GM18505 (cell line): ENCODE measurements at regions not wholly inside any gene's neighbourhood (a gene's known extent, or its start where the extent isn't known, plus 50 kb on each side); places are given as distances from the start of the nearest gene placed in this dataset.
"Not testable (repeated sequence)": the region's sequence is repeated elsewhere in the genome, so short reads cannot be mapped to it uniquely, and the experiment has no call there.

ENCODE experiments used
- ATAC-seq: cut with Tn5 transposase; IDR thresholded peaks from one replicate; pipeline ENCODE4 v1.9.1; 2021; ENCODE audit not compliant: unreplicated experiment
- POLR2A ChIP-seq: IDR thresholded peaks from 4 replicates; pipeline ENCODE4 v1.6.1; 2011; ENCODE audit warnings: borderline replicate concordance; ENCODE audit not compliant: insufficient read depth, insufficient read length; ENCODE audit errors: extremely low read depth

DNA sequence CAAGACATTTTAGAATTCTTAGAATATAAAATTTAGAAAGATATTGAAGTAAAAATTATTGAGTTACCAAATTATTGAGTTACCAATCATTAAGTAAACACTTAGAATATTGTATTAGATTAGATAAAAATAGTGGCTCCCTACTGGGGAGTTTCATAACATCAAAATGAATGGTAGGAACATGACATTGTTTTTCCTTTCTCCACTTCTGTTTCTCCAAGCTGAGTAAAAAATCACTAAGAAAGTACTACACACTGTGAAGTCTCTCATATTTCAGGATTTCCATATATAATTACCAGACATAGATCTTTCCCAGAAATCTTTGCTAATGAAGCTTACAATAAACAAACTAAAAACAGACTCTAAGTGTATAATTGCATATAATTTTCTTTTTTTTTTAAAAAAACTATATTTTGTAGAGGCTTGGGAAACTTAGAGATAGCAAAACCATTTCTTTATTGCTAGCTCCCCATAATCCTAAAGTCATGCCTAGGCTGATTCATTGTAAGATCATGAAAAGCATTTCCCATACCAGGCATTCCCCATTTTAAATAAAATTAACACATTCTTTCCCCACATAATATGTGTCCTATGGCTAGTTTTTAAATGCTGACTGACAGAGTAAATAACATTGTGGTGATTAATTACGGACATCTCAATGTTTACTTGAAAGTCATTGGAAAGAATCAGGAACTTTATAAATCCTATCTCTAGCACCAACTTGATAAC, 1408.7 kb upstream of the GOT2 start:
- no peak for ATAC-seq
- no peak for TF ChIP-seq POLR2A

DNA sequence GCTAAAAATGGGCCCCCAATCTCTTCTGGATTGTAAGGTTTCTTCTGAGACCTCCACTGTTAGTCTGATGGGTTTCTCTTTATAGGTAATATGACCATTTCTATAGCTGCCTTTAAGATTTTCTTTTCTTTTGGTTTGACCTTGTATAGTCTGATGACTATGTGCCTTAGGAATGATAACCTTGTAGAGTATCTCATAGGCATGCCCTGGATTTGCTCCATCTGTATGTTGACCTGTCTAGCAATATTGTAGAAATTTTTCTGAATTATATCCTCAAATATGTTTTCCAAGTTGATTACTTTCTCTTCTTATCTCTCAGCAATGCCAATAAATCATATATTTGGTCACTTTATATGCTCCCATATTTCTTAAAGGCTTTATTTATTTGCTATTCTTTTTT, 1403.8 kb upstream of the GOT2 start:
- no peak for ATAC-seq
- TF ChIP-seq POLR2A = no peak

GRCh38 chr16:60127196-60127595, 1393.1 kb upstream of the GOT2 start:
- no peak for ATAC-seq
- TF ChIP-seq POLR2A = no peak

DNA sequence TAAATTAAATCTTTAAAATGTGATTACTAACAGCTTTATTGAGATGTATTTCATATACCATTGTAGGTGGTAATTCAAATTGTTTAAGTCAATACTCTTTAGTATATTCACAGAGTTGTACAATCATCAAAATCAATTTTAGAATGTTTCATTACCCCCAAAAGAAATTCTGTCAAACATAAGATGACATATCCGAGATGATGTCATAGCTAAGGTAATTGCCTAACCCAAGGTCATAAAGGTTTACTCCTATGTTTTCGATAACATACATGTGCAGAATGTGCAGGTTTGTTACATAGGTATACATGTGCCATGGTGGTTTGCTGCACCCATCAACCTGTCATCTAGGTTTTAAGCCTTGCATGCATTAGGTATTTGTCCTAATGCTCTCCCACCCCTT, 1392.0 kb upstream of the GOT2 start:
- ATAC-seq = not testable (repeated sequence)

DNA sequence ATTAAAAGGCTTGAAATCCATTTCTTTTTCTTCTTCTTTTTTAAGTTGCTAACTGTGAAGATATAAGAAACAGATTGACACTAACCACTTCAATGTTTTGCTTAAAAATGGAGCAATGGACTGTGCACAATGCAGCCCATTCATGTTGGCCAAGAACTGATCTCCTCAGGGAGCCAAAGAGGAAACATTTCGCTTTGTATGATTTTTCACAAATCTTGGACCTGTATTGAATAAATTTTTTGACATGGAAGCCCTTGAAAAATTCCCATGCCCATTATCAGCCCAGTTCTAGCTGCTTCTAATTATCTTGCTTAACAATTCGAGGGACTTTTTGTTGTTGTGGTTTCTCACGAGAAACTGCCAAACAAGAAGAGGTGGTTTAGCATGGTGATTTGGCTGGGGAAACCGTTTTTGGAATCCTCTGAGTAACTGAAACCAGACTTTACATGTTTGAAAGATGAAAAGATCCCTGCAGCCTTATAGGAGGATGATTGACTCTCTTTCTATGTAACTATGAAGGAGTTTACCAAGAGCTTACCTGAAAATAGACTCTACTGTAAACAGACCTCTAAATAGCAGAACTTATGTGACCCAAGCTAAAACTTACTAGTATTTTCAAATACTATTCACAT, 1389.4 kb upstream of the GOT2 start:
- no peak for ATAC-seq
- no peak for TF ChIP-seq POLR2A

GRCh38 chr16:60120586-60120985, 1386.5 kb upstream of the GOT2 start:
- no peak for ATAC-seq

GRCh38 chr16:60110531-60110930, 1376.4 kb upstream of the GOT2 start:
- TF ChIP-seq POLR2A = no peak
- no peak for ATAC-seq

More at GRCh38 chr16:60120586-60120985, 1386.5 kb upstream of the GOT2 start:
- TF ChIP-seq POLR2A = no peak

GRCh38 chr16:60107871-60108270, 1373.8 kb upstream of the GOT2 start:
- no peak for ATAC-seq
- no peak for TF ChIP-seq POLR2A

DNA sequence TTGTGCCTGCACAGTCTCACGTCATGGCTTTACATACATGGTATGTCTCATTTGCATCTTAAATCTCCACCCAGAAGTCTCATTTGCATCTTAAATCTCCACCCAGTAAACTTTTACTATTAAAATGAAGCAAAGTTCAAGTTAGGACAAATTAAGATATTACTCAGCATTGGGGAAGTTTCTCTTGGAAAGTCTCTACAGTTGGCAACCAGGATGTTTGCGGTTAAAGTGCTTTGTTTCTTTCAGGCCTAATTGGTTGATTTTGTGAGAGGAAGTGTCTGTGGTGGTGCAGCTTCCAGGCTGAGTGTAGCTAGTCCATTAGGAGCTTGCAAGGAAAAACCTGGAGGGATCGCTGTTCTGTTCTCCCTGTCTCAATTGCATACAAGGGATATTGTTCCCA, 1373.3 kb upstream of the GOT2 start:
- TF ChIP-seq POLR2A = no peak
- no peak for ATAC-seq

GRCh38 chr16:60100371-60100770, 1366.3 kb upstream of the GOT2 start:
- no peak for ATAC-seq
- no peak for TF ChIP-seq POLR2A

- ATAC-seq = no peak
- TF ChIP-seq POLR2A = no peak
Measured at GRCh38 chr16:60091529-60091928, 1357.4 kb upstream of the GOT2 start.

DNA sequence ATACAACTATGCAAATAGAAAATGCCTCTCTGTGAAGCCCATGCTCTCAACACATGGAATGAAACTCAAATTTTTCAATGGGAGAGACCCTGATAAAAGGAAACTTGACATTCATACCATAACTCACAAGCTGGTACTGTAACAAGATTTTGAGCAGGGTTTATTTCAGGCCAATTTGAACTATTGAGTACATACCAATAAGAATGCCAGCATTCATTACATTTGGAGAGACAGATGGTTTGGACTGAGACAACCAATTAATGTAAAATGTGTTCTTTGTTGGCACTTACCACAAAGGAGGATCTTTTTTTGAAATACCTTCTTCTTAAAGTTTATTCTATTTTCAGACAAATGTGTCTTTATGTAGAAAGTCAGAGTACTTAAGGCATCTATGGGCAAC, 1357.0 kb upstream of the GOT2 start:
- no peak for ATAC-seq
- no peak for TF ChIP-seq POLR2A

DNA sequence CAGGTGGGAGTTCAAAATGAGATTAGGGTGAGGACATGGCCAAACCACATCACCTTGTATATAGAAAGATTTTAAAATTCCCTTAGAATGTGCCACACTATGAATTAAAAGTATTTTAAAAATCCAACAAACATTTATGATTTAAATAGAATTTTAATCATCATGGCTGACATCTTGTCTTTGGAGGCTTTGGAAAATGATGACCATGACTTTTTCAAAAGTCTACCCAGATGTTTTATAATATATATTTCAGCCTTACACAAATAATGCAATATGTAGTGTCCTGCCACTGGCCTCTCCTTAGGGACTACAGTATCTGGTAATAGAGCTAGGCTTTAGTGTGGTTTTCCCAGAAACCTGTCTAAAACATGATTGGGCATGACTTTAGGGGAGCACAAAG, 1353.4 kb upstream of the GOT2 start:
- ATAC-seq = no peak
- no peak for TF ChIP-seq POLR2A

DNA sequence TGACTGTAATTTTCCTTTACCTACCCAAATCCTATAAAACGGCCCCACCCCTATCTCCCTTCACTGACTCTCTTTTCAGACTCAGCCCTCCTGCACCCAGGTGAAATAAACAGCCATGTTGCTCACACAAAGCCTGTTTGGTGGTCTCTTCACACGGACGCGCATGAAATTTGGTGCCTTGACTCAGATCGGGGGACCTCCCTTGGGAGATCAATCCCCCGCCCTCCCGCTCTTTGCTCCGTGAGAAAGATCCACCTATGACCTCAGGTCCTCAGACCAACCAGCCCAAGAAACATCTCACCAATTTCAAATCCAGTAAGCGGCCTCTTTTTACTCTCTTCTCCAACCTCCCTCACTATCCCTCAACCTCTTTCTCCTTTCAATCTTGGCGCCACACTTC, 1344.7 kb upstream of the GOT2 start:
- ATAC-seq = not testable (repeated sequence)

- ATAC-seq = no peak
Measured at GRCh38 chr16:60077861-60078260, 1343.7 kb upstream of the GOT2 start.

More at GRCh38 chr16:60077861-60078260, 1343.7 kb upstream of the GOT2 start:
- TF ChIP-seq POLR2A = no peak
